Pulmonary artery endothelial cell (primary cell): ENCODE measurements at regions not wholly inside any gene's neighbourhood (a gene's known extent, or its start where the extent isn't known, plus 50 kb on each side); places are given as distances from the start of the nearest gene placed in this dataset.
"Not testable (repeated sequence)": the region's sequence is repeated elsewhere in the genome, so short reads cannot be mapped to it uniquely, and the experiment has no call there.

Experiments used
- DNase-seq: peaks from one replicate; pipeline ENCODE4 v3.0.0-alpha.2; 2011; ENCODE audit warnings: low read depth, low spot score

DNA sequence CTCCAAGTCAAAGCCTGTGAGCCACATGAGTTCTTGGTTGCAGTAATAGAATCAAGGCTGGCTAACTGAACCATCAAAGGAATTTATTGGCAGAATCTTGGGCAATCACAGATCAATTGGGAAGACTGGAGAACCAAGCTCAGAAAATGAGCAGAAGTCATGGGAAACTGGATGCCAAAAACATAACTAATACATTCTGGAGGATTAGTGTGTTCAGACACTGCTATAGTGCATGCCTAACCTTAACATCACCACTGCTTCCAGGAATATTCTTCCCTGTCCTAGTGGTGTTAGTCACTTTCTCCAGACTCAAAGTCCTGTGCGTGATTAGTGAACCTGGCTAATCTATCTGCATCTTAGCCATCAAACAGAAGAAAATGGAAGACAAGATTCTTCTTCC lies 843.7 kb downstream of the EFNA5 start:
- DNase-seq, result no peak

DNA sequence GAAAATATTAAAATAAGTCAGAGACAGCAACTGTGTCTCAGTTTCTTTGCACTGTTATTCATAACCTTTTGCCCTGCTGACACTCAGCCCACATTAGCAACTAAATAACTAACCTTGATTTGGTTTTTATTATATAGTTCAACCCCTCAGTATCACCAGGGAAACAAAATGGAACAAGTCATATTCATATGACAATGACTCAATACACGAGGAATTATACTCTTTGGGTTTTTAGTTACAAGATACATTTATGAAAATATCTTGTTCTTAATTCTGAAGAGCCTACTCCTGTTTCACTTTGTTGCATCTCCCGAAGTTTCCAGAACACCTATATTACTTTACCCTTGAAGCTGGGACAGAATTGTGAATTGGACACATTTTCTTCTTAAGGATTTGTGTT lies 845.4 kb downstream of the EFNA5 start:
- DNase-seq, result no peak

DNA sequence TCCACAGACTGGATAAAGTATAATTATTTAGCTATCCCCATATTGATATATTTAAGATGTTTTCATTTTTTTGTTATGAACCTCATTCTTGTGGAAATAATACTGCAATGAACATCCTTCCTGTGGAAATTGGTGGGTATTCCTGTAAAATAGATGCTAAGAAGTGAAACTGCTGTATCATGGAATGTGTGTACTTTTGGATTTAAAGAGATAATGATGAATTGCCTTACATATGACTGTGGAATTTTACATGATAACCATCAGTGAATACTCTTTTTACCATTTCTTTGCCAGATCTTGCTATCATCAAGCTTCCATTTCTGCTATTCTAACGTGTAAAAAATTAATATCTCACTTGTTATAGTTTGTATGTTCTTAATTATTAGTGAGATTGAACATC lies 847.9 kb downstream of the EFNA5 start:
- DNase-seq, result no peak

DNA sequence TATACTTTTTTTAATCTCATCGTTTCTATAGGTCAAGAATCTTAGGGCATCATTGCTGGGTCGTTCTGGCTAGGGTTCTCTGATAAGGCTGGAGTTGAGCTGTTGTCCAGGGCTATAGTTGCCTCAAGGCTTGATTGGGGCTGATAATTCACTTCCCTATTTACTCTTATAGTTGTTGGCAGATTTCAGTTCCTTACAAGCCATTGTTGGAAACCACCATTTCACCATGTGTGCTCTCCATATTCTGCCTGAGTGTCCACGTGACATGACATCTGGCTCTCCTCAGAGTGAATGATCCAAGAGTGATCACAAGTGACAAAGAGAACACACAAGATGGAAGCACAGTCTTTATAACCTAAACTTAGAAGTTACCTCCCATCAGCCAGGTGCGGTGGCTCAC lies 852.2 kb downstream of the EFNA5 start:
- no peak for DNase-seq

DNA sequence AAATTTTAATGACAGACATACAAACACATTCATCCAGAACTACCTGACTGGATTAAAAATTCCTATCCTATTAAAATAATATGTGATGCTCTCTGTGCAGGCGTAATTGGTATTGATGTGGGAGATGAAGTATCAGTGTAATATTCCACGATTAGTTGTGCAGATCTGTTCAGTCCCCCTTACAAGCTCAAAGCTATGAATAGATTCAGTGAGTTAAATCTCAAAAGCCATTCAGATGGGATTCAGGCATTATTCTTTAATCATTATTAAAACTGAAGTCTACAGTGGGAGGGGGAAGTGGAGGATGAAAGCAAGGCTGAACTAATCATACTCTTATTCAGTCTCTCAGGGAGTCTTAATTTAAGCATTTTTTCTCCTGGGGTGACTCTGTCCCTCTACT lies 855.8 kb downstream of the EFNA5 start:
- no peak for DNase-seq

DNA sequence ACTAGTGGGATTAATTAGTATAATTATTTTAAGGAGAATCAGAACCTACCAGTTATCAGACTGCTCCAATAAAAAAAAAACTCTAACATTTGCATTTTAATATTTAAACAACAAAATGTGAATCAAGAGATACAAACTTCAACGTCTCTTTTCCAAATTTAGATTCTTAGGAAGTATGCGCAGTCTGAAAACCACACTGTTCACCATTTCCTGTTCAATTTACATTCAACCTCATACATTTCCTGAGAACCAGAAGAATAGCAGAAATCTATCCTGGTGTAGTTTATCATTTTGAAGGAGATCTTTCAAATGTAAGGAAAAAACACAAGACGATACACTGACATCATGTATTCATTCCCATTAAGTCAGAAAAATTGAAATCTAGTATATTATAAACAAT lies 869.2 kb downstream of the EFNA5 start:
- DNase-seq, result no peak

DNA sequence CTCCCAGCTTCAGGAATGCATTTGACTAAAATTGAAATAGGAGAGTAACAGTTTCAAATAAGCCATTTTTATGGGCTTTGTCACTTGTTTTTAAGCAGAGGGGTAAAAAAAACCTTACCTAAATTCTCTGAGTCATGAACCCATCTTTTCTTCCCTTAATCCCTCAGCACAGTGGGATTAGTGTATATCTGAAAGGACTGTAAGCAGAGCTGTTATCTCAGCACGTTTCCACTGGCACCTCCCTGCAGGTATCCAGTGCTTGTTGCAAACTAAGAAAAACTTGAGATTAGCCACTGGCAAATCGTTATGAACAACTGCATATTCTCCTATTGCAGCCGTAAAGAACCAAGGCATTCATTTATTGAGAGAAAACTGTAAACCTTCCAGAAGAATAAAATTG lies 872.7 kb downstream of the EFNA5 start:
- DNase-seq, result no peak

DNA sequence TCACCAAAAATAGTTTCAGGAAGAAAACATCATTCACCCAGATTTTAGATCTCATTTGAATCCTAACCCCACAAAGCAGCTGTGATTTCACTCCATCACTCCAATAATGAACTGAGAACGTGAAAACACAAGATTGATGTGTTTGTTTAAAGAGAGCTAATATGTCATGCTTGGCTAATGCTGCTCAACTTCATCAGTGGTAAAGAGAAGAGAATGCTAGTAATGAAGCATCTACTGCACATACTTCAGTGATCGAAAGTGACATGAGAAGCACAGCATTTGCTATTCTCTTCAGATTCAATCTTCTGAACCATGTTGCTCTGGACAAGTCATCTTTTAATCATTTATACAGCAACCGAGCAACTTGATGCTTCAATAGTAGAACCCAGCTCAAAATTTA lies 874.7 kb downstream of the EFNA5 start:
- DNase-seq, result no peak

DNA sequence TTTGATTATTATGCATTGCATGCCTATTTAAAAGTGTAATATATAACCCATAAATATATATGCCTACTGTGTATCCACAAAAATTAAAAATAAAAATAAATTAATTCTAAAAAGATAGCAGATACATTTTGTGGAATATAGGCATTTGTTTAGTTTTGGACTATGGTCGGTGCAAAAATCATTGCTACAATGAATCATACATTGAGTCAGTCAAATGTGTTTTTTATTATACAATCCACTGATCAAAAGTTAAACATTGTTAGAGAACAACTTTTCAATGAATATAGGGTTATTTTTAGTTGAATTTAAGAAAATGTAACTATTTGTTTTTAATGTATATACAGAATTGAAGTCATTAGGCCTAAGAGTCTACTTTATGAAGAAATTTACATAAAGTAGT lies 885.9 kb downstream of the EFNA5 start:
- no peak for DNase-seq

DNA sequence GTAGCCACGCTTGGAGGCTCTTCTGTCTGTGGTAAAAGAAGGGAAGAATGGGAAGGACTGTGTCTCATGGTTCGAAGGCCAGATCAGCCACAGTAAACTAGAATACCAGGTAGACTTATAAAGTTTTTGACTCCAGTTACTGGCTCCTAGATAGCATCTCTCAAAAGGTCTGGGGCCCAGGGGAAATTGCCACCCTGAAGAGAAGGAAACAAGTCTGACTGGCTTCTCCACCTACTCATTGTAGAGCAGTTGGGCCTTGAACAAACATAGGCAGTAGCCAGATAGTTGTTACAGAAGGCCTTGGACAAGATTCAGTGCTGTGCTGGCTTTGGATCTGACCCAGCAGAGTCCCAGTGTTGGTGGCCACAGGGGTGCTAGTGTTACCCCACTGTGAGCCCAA lies 890.4 kb downstream of the EFNA5 start:
- DNase-seq, result no peak

DNA sequence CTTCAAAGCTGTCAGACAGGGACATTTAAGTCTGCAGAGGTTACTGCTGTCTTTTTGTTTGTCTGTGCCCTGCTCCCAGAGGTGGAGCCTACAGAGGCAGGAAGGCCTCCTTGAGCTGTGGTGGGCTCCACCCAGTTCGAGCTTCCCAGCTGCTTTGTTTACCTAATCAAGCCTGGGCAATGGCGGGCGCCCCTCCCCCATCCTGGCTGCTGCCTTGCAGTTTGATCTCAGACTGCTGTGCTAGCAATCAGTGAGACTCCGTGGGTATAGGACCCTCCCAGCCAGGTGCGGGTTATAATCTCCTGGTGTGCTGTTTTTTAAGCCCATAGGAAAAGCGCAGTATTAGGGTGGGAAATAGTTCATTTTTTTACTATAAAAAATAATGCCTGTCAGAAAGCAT lies 894.2 kb downstream of the EFNA5 start:
- not testable (repeated sequence) for DNase-seq

DNA sequence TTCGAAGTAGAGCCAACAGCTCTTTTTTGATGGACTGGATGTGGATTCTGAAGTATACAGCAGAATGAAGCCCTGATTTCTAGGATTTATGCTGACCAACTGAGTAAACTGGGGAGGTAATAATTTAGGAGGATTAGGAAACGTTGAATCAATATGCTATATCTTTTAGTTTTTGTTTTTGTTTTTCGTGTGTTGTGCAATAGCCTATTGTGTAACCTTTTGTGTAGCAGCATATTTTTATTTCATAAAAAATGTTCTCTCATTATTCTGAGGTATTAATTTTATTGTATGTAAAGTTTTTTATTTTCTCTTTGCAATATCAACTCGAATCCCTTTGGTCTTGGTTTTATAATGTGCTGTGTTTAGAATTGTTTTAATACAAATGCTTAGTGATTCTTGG lies 902.3 kb downstream of the EFNA5 start:
- DNase-seq, result no peak

DNA sequence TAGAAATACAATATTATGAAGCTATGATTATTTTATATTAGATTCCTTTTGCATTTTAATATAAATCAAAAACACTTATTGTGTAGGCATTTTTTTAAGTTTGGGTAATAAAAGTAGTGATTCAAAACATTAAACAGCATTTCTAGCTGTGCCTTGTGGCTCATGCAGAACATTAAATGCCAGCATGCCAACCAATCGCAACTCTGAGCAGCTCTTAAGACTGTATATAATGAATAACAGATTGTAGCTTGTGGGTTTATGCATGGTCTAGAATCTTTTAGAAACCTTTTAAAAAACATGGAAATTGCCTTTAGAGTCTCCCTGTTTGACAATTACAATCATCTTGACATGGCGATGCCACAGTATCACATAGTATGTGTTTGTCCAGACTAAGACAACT lies 903.8 kb downstream of the EFNA5 start:
- no peak for DNase-seq

DNA sequence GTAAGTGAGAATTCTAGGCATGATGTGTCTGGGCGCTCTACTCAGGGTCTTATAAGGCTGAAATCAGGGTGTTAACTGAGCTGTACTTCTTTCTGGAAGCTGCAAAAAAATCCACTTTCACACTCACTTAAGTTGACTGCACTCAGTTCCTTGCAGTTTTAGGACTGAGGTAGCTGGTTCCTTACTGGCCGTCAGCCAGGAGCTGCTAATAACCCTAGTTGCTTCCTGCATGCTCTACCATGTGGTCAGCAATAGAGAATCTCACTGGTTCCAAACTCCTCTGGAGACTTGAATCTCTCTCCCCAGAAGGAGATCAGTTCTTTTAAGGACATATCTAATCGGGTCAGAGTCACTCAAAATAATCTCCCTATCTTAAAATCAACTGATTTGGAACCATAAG lies 911.2 kb downstream of the EFNA5 start:
- no peak for DNase-seq

DNA sequence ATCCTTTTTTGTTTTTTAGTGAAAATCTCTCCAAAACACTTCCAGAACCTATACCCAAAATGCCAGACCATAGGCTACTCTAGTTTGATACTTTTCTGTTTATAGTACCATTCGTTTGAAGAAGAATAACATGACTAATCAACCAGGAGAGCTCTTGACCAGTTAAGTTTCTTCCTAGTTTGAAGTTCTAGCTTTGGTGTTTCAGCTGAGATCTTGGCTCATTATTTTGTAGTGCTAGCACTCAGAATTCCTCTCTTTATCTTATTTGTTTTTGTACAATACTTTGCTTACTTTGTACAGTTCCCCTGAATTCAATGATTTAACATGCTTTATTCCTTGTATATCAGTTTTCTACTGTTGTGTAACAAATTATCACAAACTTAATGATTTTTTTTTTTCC lies 911.6 kb downstream of the EFNA5 start:
- DNase-seq, result no peak

DNA sequence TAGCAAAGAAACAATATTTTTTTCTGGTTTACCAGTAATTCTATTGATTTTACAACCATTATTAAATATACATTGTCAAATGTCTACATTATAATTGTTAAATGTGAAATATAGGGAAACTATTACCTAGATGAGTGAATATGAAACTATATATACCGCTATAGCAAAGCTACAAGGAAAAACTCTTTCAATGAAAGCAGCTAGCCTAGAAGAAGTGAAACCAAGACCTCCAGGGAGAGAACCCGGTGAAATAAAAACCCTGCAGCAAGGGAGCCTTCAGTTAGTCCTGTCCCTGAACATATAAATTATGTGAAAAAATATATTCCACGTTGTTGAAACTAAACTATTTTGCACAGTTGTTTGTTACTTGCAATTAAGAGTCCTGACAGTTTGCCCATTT lies 913.1 kb downstream of the EFNA5 start:
- DNase-seq, result no peak

DNA sequence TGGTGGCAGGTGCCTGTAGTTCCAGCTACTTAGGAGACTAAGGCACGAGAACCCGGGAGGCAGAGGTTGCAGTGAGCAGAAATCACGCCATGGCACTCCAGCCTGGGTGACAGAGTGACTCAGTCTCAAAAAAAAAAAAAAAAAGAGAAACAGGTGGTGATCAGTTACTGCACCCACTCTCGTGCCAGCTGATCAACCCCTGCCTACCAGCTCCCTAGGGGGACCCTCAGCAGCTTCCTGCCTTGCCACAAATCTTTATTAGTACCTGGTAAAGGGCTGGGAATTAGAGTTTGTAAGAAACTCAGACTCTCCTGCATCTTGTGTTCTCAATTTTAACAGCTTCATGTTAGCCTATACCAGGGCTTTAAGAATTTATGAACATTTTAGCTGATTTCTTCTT lies 914.9 kb downstream of the EFNA5 start:
- no peak for DNase-seq

DNA sequence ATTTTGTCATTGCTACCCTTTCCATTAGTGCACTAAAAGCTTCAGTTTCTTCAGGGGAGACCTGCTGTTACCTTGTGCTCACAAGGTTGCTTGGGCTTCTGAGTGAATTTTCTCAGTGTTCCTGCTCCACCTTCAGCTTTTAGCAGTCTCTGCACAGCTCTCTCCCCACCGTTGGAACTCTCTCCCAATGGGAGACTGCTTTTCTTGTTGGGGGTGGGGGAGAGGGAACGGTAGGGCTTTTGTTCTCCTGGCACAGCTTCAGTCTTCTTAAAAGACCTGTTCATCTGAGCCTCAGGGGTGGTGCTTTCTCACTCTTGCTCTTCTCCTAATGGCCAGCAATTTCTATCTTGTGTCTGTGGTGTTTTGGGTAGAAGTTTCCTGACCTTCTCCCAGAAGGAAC lies 915.7 kb downstream of the EFNA5 start:
- no peak for DNase-seq

DNA sequence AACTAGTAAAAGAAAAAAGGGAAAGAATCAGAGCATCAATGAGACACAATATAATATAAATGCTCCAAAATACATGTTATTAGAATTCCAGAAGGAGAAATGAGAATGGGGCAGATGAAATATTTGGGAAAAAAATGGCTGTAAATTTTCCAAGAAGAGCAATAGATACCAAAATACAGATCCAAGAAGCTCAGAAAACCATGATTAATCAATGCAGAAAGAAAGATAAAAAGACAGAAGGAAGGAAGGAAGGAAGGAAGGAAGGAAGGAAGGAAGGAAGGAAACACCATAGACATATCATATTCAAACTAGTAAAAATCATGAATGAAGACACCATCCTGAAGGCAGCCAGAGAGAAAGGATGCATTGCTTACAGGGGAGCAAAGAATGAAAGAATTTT lies 920.9 kb downstream of the EFNA5 start:
- DNase-seq, result no peak

DNA sequence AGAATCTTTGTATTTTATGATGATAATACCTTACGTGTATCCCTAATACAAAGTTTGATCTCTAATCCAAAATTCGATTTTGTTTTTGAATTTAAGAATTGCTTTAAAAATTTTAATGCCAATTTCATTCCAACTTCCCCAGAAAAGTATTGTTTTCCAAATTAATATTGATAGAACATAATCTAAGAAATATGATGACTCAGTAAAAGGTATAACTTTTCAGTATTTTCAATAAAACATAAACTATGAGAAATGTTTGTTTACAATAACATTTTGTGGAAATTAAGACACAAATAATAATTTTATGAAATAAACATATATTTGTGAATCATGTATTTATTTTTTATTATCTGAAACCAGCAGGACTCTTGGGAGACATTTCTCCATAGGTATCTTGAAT lies 931.6 kb downstream of the EFNA5 start:
- no peak for DNase-seq

DNA sequence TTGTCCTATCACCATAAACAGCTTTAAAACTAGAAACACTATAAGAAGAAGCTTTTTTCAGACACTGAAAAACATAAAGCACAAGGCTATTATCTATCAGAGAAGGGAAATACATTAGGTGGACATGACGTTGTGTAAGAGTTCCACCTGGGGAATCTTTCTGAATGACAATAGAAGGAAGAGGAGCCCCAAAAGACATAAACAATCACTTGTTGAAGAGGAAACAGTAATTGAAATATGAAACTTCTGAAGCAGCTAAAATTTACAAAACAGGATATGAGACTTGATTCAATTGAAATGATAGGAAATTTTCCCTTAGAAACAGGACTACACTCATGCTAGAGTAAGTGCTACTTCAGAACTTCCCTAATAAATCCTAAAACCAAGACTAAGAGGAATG lies 933.6 kb downstream of the EFNA5 start:
- no peak for DNase-seq

DNA sequence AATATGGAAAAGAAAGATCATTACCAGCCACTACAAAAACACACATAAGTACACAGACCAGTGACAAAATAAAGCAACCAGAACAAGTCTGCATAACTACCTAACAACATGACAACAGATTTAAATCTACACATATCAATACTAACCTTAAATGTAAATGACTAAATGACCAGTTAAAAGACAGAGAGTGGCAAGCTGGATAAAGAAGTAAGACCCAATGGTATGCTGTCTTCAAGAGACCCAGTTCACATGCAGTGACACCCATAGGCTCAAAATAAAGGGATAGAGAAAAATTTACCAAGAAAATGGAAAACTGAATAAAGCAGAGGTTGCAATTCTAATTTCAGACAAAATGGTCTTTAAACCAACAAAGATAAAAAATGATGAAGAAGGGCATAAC lies 938.1 kb downstream of the EFNA5 start:
- DNase-seq, result no peak

DNA sequence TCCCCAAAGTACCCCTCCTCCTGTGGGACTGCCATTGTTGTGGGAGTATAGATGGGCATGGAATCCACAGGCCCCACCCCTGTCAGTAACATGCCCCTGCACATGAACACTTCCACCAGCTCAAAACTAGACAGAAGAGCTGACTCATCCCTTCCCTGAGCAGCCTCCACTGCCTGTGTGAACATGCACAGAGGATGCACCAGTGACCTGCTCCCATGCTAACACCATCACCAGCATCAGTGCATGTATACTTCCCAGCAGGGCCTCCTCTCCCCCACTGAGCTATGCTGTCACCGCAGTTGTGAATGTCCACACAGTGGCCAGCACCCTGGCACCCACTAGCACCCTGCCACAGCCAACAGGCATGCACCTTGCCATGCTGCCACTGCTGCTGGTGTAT lies 939.8 kb downstream of the EFNA5 start:
- DNase-seq, result no peak

DNA sequence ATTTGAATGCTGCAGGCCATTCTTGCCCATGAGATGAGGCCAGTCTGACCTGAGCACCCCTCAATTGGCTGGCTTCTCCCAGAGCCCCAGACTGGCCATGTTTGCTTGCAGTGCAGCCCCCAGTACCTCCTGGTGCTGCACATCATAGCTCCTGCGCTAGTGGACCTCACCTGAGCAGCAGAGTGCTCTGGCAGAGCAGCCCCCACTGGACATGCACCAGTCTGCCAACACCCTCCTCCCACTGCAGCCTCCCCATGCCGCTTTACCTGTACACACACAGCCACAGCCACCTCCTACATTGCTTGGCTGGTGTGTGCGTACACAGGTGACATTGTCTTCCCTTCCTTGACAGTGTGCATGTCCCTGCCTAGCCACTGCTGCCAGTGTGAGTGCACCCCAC lies 940.2 kb downstream of the EFNA5 start:
- no peak for DNase-seq

DNA sequence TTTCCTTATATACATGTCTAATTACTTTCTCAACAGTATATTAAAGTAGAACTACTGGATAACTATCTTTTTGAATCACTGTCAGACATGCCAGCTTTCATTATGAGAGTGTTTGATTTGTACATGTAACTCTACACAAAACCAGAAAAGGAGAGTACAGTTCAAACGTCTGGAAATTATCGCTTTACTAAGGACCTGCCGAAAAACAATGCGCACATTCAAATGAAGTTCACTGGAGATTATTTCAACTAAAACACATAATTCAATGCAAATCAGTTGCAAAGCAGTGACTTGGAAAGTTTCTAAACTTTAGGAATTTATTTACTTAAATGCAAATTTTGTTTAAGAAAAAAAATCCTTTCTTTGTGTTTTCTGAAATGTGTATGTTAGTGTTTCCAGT lies 942.5 kb downstream of the EFNA5 start:
- no peak for DNase-seq
